DND-41 (cell line): ENCODE measurements at regions not wholly inside any gene's neighbourhood (a gene's known extent, or its start where the extent isn't known, plus 50 kb on each side); places are given as distances from the start of the nearest gene placed in this dataset.

Experiments used
- CTCF ChIP-seq: IDR thresholded peaks from 2 replicates; pipeline ENCODE4 v1.5.1; 2012; ENCODE audit warnings: borderline replicate concordance, low read length, moderate library complexity, mild to moderate bottlenecking; ENCODE audit not compliant: poor library complexity, severe bottlenecking; ENCODE audit errors: extremely low read depth
- EZH2 ChIP-seq: IDR thresholded peaks from 3 replicates; pipeline ENCODE4 v1.6.1; 2012; ENCODE audit warnings: borderline replicate concordance, low read depth, mild to moderate bottlenecking, moderate library complexity, low read length, inconsistent platforms; ENCODE audit not compliant: severe bottlenecking

GRCh38 chr16:22688463-22688862, 125.5 kb upstream of the HS3ST2 start:
- TF ChIP-seq EZH2 (no peak), CTCF (no peak)
